ENCODE measurements at regions not wholly inside any gene's neighbourhood (a gene's known extent, or its start where the extent isn't known, plus 50 kb on each side); places are given as distances from the start of the nearest gene placed in this dataset.

GRCh38 chr12:107233551-107233950 is 140.2 kb upstream of the CRY1 start:
- ATAC-seq (ENCODE audit: low FRiP score) (no peak), DNase-seq (ENCODE audit: low spot score) (no peak)
- TF ChIP-seq CTCF (IDR thresholded peaks at IDR 0.05), result no peak

- ATAC-seq (ENCODE audit: low FRiP score), result no peak
- TF ChIP-seq CTCF (IDR thresholded peaks at IDR 0.05), result no peak
- DNase-seq (ENCODE audit: low spot score), result no peak
Observed at GRCh38 chr12:107235600-107235999, 142.3 kb upstream of the CRY1 start.

GRCh38 chr12:107236824-107237511 is 143.6 kb upstream of the CRY1 start:
- ATAC-seq (ENCODE audit: low FRiP score), result no peak
- no peak for TF ChIP-seq CTCF (IDR thresholded peaks at IDR 0.05)

GRCh38 chr12:107238296-107238695 is 144.9 kb upstream of the CRY1 start:
- no peak for ATAC-seq (ENCODE audit: low FRiP score)
- DNase-seq (ENCODE audit: low spot score), result no peak
- TF ChIP-seq CTCF (IDR thresholded peaks at IDR 0.05), result no peak

More at GRCh38 chr12:107236824-107237511, 143.6 kb upstream of the CRY1 start:
- DNase-seq (ENCODE audit: low spot score), result no peak

- no peak for TF ChIP-seq CTCF (IDR thresholded peaks at IDR 0.05)
- ATAC-seq (ENCODE audit: low FRiP score) (no peak), DNase-seq (ENCODE audit: low spot score) (no peak)
Observed at GRCh38 chr12:107241411-107241810, 148.1 kb upstream of the CRY1 start.

GRCh38 chr12:107242189-107242588 is 148.8 kb upstream of the CRY1 start:
- no peak for TF ChIP-seq CTCF (IDR thresholded peaks at IDR 0.05)
- DNase-seq (ENCODE audit: low spot score), result no peak
- no peak for ATAC-seq (ENCODE audit: low FRiP score)

- ATAC-seq (ENCODE audit: low FRiP score) (no peak), DNase-seq (ENCODE audit: low spot score) (no peak)
- TF ChIP-seq CTCF (IDR thresholded peaks at IDR 0.05), result no peak
Observed at GRCh38 chr12:107243341-107243740, 150.0 kb upstream of the CRY1 start.

All from omental fat pad (tissue), 3 donors.